Mucosa of stomach (tissue), 1 donor: ENCODE measurements at regions not wholly inside any gene's neighbourhood (a gene's known extent, or its start where the extent isn't known, plus 50 kb on each side); places are given as distances from the start of the nearest gene placed in this dataset.
"Not testable (repeated sequence)": the region's sequence is repeated elsewhere in the genome, so short reads cannot be mapped to it uniquely, and the experiment has no call there.

ENCODE experiments used
- H3K27me3 ChIP-seq: one replicate; pipeline ENCODE4 v1.7.0; 2013; ENCODE audit warnings: mild to moderate bottlenecking, low read length; ENCODE audit not compliant: control insufficient read depth, insufficient read depth
- H3K36me3 ChIP-seq: one replicate; pipeline ENCODE4 v1.7.0; 2013; ENCODE audit warnings: low read length; ENCODE audit not compliant: control insufficient read depth, insufficient read depth
- H3K4me1 ChIP-seq: one replicate; pipeline ENCODE4 v1.7.0; 2013; ENCODE audit warnings: mild to moderate bottlenecking, low read length; ENCODE audit not compliant: control insufficient read depth, insufficient read depth
- H3K4me3 ChIP-seq: one replicate; pipeline ENCODE4 v1.7.0; 2013; ENCODE audit warnings: low read length
- H3K9ac ChIP-seq: one replicate; pipeline ENCODE4 v1.7.0; 2013; ENCODE audit warnings: mild to moderate bottlenecking, low read length, moderate library complexity
- H3K9me3 ChIP-seq: one replicate; pipeline ENCODE4 v1.7.0; 2013; ENCODE audit warnings: mild to moderate bottlenecking, low read length, moderate library complexity; ENCODE audit not compliant: control insufficient read depth
- donor health status: Pancreatic carcinoma.

GRCh38 chr12:90237841-90238240 is 529.2 kb upstream of the ATP2B1 start:
- Histone ChIP-seq H3K4me1 (no peaks in the 10 kb centered on the region), H3K27me3 (no peaks in the 10 kb centered on the region), H3K36me3 (no peaks in the 10 kb centered on the region), H3K9me3 (no peaks in the 10 kb centered on the region), H3K9ac (no peak overlapping the region), H3K4me3 (no peak overlapping the region)

DNA sequence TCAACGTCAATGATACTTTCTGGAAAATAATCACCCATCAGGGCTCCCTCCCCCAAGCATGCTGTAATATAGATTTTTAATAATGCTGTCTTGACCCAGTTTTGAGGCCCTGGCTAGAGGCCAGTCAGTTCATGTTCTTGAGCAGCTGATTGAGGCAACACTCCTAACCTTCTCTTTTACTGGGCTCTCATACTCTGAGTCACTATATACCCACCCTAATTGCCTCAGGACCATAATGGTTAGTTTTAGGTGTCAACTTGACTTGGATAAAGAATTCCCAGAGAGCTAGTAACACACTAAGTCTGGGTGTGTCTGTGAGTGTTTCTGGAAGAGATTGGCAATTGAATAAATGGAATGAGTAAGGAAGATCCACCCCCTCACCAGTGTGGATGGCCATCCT is 527.0 kb upstream of the ATP2B1 start:
- Histone ChIP-seq H3K4me3 (no peak overlapping the region), H3K4me1 (no peaks in the 10 kb centered on the region), H3K36me3 (no peaks in the 10 kb centered on the region)

GRCh38 chr12:90234472-90234871 is 525.8 kb upstream of the ATP2B1 start:
- H3K9me3 ChIP-seq, result no peaks in the 10 kb centered on the region
- no peak overlapping the region for H3K4me3 ChIP-seq
- H3K9ac ChIP-seq, result no peak overlapping the region
- H3K4me1 ChIP-seq, result no peaks in the 10 kb centered on the region
- H3K36me3 ChIP-seq, result no peaks in the 10 kb centered on the region
- H3K27me3 ChIP-seq, result no peaks in the 10 kb centered on the region

More for the DNA sequence above, 527.0 kb upstream of the ATP2B1 start:
- no peak overlapping the region for H3K9ac ChIP-seq
- H3K9me3 ChIP-seq, result no peaks in the 10 kb centered on the region
- H3K27me3 ChIP-seq, result no peaks in the 10 kb centered on the region

- no peak overlapping the region for H3K9ac ChIP-seq
- H3K9me3 ChIP-seq, result no peaks in the 10 kb centered on the region
- H3K4me3 ChIP-seq, result no peak overlapping the region
- no peaks in the 10 kb centered on the region for H3K36me3 ChIP-seq
- no peaks in the 10 kb centered on the region for H3K27me3 ChIP-seq
- no peaks in the 10 kb centered on the region for H3K4me1 ChIP-seq
Measured at GRCh38 chr12:90233168-90234100, 524.8 kb upstream of the ATP2B1 start.

GRCh38 chr12:90229407-90230170 is 521.0 kb upstream of the ATP2B1 start:
- Histone ChIP-seq H3K9me3 (no peaks in the 10 kb centered on the region), H3K36me3 (no peaks in the 10 kb centered on the region), H3K9ac (no peak overlapping the region), H3K4me3 (no peak overlapping the region), H3K4me1 (no peaks in the 10 kb centered on the region), H3K27me3 (no peaks in the 10 kb centered on the region)

GRCh38 chr12:90226211-90226610 is 517.6 kb upstream of the ATP2B1 start:
- no peaks in the 10 kb centered on the region for H3K4me1 ChIP-seq
- no peaks in the 10 kb centered on the region for H3K9me3 ChIP-seq
- no peaks in the 10 kb centered on the region for H3K36me3 ChIP-seq
- H3K4me3 ChIP-seq, result no peak overlapping the region
- H3K27me3 ChIP-seq, result no peaks in the 10 kb centered on the region
- H3K9ac ChIP-seq, result no peak overlapping the region

- Histone ChIP-seq H3K4me1 (no peaks in the 10 kb centered on the region), H3K36me3 (no peaks in the 10 kb centered on the region), H3K27me3 (no peaks in the 10 kb centered on the region), H3K9me3 (no peaks in the 10 kb centered on the region), H3K4me3 (no peak overlapping the region), H3K9ac (no peak overlapping the region)
Measured at GRCh38 chr12:90216815-90217214, 508.2 kb upstream of the ATP2B1 start.

- Histone ChIP-seq H3K9me3 (no peaks in the 10 kb centered on the region), H3K36me3 (no peaks in the 10 kb centered on the region), H3K27me3 (no peaks in the 10 kb centered on the region), H3K4me3 (no peak overlapping the region), H3K4me1 (no peaks in the 10 kb centered on the region), H3K9ac (no peak overlapping the region)
Measured at GRCh38 chr12:90216020-90216552, 507.4 kb upstream of the ATP2B1 start.

DNA sequence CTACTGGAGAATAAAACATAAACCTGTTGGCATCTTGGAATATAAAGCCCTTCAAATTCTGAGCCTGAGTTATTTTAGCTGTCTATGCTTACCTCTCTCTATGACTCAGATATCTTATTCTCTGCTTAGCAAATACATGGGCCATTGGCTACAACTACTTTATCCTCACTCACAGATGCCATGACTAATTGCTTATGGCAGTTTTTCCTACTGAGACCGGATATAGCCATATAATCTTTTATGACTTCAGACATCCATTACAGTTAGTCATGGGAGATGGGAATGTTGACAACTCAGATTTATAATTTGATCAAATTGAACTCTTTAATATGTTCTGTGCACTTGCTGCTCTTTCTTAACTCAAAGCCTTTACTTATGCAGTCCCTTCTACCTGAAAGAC is 502.4 kb upstream of the ATP2B1 start:
- H3K4me3 ChIP-seq, result no peak overlapping the region
- H3K4me1 ChIP-seq, result no peaks in the 10 kb centered on the region
- no peaks in the 10 kb centered on the region for H3K27me3 ChIP-seq
- no peaks in the 10 kb centered on the region for H3K36me3 ChIP-seq
- no peak overlapping the region for H3K9ac ChIP-seq
- no peaks in the 10 kb centered on the region for H3K9me3 ChIP-seq

GRCh38 chr12:90209029-90209428 is 500.4 kb upstream of the ATP2B1 start:
- H3K4me1 ChIP-seq, result no peaks in the 10 kb centered on the region
- no peaks in the 10 kb centered on the region for H3K36me3 ChIP-seq
- H3K4me3 ChIP-seq, result no peak overlapping the region
- H3K27me3 ChIP-seq, result no peaks in the 10 kb centered on the region
- H3K9me3 ChIP-seq, result no peaks in the 10 kb centered on the region
- H3K9ac ChIP-seq, result no peak overlapping the region

DNA sequence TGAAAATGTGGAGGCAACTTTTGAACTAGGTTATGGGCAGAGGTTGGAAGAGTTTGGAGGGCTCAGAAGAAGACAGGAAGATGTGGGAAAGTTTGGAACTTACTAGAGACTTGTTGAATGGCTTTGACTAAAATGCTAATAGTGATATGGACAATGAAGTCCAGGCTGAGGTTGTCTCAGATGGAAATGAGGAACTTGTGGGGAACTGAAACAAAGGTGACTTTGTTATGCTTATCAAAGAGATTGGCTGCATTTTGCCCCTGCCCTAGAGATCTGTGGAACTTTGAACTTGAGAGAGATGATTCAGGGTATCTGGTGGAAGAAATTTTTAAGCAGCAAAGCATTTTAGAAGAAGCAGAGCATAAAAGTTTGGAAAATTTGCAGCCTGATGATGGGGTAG is 499.7 kb upstream of the ATP2B1 start:
- H3K36me3 ChIP-seq, H3K4me3 ChIP-seq, H3K4me1 ChIP-seq, H3K9ac ChIP-seq, H3K27me3 ChIP-seq, H3K9me3 ChIP-seq: not testable (repeated sequence)

DNA sequence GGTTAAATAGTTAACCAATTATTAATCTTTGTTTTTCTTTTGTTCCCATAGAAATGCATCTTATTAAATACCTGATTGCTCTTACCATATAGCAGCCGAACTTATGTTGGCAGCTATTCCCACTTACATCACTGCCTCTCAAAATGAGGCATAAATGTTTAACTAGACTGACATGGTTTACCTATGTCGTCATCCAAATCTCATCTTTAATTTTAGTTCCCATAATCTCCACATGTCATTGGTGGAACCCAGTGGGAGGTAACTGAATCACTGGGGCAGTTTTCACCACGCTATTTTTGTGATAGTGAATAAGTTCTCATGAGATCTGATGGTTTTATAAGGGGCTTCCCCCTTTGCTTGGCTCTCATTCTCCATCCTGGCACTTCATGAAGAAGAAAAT is 499.2 kb upstream of the ATP2B1 start:
- Histone ChIP-seq H3K4me3 (no peak overlapping the region), H3K9ac (no peak overlapping the region), H3K27me3 (no peaks in the 10 kb centered on the region), H3K9me3 (no peaks in the 10 kb centered on the region), H3K36me3 (no peaks in the 10 kb centered on the region), H3K4me1 (no peaks in the 10 kb centered on the region)
